GM19025 (cell line): ENCODE measurements at regions not wholly inside any gene's neighbourhood (a gene's known extent, or its start where the extent isn't known, plus 50 kb on each side); places are given as distances from the start of the nearest gene placed in this dataset.
"Not testable (repeated sequence)": the region's sequence is repeated elsewhere in the genome, so short reads cannot be mapped to it uniquely, and the experiment has no call there.

Experiments
- ATAC-seq: cut with Tn5 transposase; IDR thresholded peaks from one replicate; pipeline ENCODE4 v1.9.1; 2021; ENCODE audit warnings: mild to moderate bottlenecking, low read depth, moderate library complexity; ENCODE audit not compliant: unreplicated experiment

- ATAC-seq: no peak
These were observed 162.8 kb downstream of the VAPA start for GRCh38 chr18:10076502-10077030.

- ATAC-seq: no peak
These were observed 164.2 kb downstream of the VAPA start for GRCh38 chr18:10077986-10078385.

GRCh38 chr18:10080372-10080771 lies 166.6 kb downstream of the VAPA start:
- ATAC-seq: no peak

- no peak for ATAC-seq
These were observed 167.7 kb downstream of the VAPA start for GRCh38 chr18:10081492-10081891.

- no peak for ATAC-seq
These were observed 171.6 kb downstream of the VAPA start for GRCh38 chr18:10085416-10085815.

- ATAC-seq: no peak
These were observed 172.1 kb downstream of the VAPA start for GRCh38 chr18:10085876-10086275.

- ATAC-seq: no peak
These were observed 172.8 kb downstream of the VAPA start for GRCh38 chr18:10086458-10087210.

GRCh38 chr18:10088734-10089133 lies 174.9 kb downstream of the VAPA start:
- no peak for ATAC-seq

- no peak for ATAC-seq
These were observed 176.1 kb downstream of the VAPA start for GRCh38 chr18:10089881-10090280.

GRCh38 chr18:10090668-10091067 lies 176.9 kb downstream of the VAPA start:
- ATAC-seq: no peak

- ATAC-seq: no peak
These were observed 179.6 kb downstream of the VAPA start for GRCh38 chr18:10093445-10093844.

GRCh38 chr18:10094154-10094553 lies 180.3 kb downstream of the VAPA start:
- no peak for ATAC-seq

GRCh38 chr18:10094655-10095054 lies 180.8 kb downstream of the VAPA start:
- ATAC-seq: no peak

- no peak for ATAC-seq
These were observed 181.5 kb downstream of the VAPA start for GRCh38 chr18:10095356-10095755.

GRCh38 chr18:10099539-10100140 lies 185.8 kb downstream of the VAPA start:
- no peak for ATAC-seq

GRCh38 chr18:10100196-10100595 lies 186.4 kb downstream of the VAPA start:
- ATAC-seq: no peak

- no peak for ATAC-seq
These were observed 187.3 kb downstream of the VAPA start for GRCh38 chr18:10100941-10101701.

- ATAC-seq: no peak
These were observed 187.9 kb downstream of the VAPA start for GRCh38 chr18:10101729-10102128.

- not testable (repeated sequence) for ATAC-seq
These were observed 191.3 kb downstream of the VAPA start for GRCh38 chr18:10105118-10105517.

- no peak for ATAC-seq
These were observed 197.4 kb downstream of the VAPA start for GRCh38 chr18:10111191-10111590.

- no peak for ATAC-seq
These were observed 198.1 kb downstream of the VAPA start for GRCh38 chr18:10111944-10112343.
